ENCODE measurements at regions not wholly inside any gene's neighbourhood (a gene's known extent, or its start where the extent isn't known, plus 50 kb on each side); places are given as distances from the start of the nearest gene placed in this dataset.
A peak's percentile ranks its signal among the peaks of the same experiment; 100 is the strongest.

- DNase-seq (ENCODE audit: low spot score), result no peak
Measured at GRCh38 chr9:118059484-118060278, 355.5 kb downstream of the TLR4 start.

GRCh38 chr9:118083161-118083560 is 379.0 kb downstream of the TLR4 start:
- DNase-seq (ENCODE audit: low spot score), result no peak

- no peak for DNase-seq (ENCODE audit: low spot score)
Measured at GRCh38 chr9:118088090-118088489, 383.9 kb downstream of the TLR4 start.

DNA sequence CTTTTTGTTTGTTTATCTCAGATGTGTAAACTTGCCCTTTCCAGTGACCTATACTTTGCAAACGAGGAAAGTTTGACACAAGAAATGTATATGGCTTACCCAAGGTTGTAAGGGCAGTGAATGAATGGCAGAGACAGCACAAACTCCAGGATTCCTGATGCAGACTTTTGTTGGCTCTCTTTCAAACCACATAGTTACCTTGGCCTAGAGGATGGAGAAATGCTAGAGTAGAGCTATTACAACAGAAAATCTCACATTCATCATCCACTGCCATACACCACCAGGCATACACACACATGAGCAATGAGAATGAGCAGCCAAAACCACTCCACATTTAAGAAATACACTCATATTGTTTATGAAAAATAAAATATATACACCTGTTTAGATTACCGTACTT is 387.0 kb downstream of the TLR4 start:
- no peak for DNase-seq (ENCODE audit: low spot score)

- DNase-seq (ENCODE audit: low spot score), result no peak
Measured at GRCh38 chr9:118091711-118092500, 387.7 kb downstream of the TLR4 start.

DNA sequence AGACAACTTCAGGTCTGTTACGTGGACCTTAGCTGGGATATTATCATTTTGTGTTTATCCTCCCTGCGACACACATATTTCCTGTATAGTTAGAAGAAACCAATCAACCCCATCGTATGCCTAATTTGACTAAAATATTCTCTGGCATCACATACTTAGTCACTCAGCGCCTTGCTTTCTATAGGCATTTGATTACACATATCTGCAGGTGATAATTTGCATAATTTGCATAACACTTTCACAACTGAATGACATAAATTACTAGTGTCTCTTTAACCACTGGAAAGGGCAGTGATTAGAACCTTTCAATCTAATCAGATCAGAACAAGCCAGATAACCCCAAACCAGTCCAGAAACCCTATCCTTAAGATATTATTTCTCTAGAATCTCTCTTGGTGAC is 390.2 kb downstream of the TLR4 start:
- no peak for DNase-seq (ENCODE audit: low spot score)

DNA sequence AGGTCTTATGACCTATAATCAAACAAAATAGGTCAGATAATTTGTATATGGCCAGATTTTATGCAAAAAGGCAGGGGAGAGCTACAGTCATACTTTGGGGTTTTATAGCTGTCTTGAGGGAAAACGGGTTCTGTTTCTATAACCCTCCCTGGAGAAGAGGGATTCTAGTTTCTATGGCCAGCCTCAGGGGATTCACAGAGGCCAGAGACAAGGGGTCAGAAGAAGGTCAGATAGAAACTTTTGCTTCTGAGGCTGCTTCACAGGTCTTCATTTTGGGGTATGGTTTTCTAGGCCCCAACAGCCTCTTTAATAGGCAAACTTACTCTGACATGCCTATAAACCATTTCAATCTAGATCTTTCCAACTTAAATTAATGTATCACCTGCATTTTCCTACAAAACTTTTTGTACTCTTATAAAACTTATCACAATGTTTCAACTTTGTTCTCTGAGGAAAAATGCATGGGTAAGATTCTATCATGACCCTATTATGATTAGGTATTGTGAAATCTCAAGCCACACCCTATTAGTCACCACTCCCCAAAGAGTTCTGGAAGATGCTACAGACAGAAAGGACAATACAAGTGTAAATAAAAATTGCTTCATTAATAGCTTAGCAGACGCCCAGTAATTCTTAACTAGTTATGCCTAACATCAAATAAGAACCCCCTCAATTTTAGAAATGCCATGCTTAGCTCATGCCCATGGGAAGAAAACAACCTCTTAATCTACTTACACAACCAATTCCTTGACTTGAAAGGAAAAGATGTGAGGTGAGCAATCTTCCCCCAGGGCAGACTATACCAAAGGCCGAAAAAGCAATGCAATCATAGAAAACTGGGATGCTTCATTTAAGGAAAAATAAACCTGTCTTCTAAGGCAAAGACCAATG is 396.6 kb downstream of the TLR4 start:
- no peak for DNase-seq (ENCODE audit: low spot score)

- no peak for DNase-seq (ENCODE audit: low spot score)
Measured at GRCh38 chr9:118104363-118104762, 400.2 kb downstream of the TLR4 start.

- DNase-seq (ENCODE audit: low spot score), result no peak
Measured at GRCh38 chr9:118108971-118109370, 404.8 kb downstream of the TLR4 start.

- DNase-seq (ENCODE audit: low spot score), result no peak
Measured at GRCh38 chr9:118109542-118109941, 405.3 kb downstream of the TLR4 start.

GRCh38 chr9:118121361-118121760 is 417.2 kb downstream of the TLR4 start:
- DNase-seq (ENCODE audit: low spot score), result no peak

DNA sequence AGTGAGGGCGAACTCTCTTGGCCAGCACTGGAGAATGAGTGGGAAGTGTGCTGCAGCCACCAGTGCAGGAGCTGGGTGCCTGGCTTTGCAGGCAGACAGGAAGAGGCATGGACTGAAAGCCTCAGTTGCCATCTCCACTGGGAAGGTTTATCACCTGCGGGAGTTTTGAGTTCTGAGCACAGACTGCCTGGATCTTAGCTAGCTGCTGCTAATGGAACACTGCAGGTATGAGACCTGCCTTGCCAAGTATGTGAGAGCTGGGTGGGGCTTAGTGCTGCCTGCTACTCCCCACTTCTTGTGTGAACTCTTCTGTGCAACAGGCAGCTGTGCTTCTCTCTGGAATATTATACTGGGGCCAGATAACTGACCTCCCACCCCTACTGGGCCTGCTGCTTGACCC is 424.1 kb downstream of the TLR4 start:
- DNase-seq (ENCODE audit: low spot score), result no peak

GRCh38 chr9:118129541-118129940 is 425.3 kb downstream of the TLR4 start:
- no peak for DNase-seq (ENCODE audit: low spot score)

DNA sequence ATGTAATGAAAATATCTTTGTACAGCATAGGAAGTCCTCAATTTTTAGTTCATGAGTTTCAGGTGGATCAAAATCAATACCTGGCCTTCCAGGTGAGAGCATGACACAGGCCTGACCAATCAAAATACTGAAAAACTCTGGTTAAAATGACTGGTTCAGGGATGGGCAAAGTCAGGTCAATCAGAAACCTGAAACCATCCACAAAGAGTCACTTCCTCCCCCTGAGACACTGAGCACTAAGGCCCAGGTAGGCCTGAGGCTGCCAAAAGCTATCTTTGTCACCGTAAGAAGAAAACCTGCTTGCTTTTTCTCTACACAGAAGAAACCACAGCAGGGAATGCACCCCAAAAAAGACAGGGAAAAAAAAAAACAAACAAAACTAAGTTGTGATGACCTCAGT is 444.8 kb downstream of the TLR4 start:
- no peak for DNase-seq (ENCODE audit: low spot score)

- no peak for DNase-seq (ENCODE audit: low spot score)
Measured at GRCh38 chr9:118156846-118157245, 452.6 kb downstream of the TLR4 start.

DNA sequence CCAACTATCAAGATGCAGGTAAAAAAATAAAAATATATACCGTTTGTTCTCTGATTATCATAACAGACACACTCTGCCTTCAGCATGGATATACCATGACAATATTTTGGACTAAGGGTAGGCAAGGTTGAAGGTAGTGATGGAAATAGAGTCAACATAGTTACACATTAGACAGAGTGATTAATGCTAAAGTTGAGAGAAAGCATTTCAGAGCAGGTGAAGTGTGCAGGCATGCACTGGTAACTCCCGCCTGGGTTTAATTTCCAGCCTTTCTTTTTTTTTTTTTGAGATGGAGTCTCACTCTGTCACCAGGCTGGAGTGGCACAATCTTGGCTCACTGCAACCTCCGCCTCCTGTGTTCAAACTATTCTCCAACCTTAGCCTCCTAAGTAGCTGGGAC is 458.5 kb downstream of the TLR4 start:
- DNase-seq (ENCODE audit: low spot score), result no peak

DNA sequence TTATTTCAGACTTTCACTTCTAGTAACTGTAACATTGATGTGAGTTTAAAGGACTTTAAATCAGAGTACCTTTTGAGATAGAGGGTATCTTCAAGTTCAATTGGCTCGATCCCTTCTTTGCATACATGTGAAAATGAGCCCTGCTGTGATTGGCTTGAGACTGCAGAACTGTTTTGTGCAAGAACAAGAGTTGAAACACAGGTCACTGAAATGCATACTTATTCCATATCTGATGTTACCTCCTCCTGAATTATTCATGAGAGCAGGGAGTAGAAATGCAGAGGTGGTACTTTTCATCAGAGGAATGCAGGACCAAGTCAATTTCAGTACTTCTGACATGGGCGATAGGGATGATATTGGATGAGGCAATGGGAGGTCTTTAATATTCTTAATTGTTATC is 459.5 kb downstream of the TLR4 start:
- no peak for DNase-seq (ENCODE audit: low spot score)

DNA sequence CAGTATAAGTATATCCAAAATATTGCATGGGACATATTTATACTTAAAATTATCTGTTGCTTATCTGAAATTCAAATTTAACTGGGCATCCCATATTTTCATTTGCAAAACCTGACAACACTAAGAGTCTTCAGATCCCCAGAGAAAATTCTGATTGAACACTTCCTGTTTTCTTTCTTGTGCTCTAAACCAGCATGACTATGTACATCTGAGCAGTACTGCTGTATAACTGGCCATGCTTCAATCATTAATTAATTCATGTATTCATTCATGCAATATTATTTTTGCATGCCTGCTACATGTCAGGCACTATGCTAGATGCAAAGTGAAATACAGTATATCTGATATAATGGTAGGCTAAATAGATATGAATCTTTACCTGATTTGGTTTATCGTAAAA is 461.2 kb downstream of the TLR4 start:
- DNase-seq (ENCODE audit: low spot score), result no peak

DNA sequence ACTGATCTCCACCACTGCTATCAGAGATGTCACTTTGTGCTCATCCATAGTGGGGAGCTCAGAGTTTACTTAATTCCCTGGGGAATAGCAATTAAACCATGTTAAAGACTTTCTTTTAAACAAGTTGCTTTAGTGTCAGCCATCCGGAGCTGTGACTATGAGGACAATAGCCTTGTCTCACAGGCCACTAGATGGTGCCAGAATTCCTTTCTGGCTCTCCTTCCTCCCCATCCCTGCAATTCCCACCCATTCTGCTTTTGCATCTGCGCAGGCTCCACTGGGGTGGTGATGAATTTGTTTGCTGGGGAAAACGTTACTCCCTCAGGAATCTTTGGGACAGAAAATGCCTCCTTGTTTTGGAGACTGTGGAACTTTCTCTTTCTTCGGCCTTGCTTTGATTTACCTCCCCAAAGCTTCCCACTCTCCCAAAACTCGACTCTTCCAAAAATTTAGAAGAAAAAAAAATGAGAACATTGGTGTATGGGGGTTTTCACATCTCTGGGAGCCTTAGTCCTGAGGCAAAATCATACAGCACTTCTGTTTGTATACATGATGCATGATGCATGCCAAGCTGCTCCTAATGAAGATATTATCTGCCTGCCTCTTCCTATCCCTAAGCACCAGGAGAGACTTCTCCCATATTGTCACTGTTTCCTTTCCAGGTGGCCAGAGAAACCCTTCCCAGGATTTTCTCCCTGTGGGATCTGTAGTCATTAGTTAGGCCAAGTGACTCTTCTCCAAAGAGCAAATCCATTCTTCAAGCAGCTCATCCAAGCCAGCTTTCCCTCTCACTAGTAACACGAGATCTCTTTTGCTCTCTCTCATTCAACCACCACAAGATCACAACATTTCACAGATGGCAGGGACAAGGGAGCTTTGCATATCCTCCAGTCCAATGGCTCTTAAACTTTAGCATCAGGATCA is 466.1 kb downstream of the TLR4 start:
- peak; percentile 71 for DNase-seq (ENCODE audit: low spot score)

- DNase-seq (ENCODE audit: low spot score), result no peak
Measured at GRCh38 chr9:118177241-118177640, 473.0 kb downstream of the TLR4 start.

DNA sequence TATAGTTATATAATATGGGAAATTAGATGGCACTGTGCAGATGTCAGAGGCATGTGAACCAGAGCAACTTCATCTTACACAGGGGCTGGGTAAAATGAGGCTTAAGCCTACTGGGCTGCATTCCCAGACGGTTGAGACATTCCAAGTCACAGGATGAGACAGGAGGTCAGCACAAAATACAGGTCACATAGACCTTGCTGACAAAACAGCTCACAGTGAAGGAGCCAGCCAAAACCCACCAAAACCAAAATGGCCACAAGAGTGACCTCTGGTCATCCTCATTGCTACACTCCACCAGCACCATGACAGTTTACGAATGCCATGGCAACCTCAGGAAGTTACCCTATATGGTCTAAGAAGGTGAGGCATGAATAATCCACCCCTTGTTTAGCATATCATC is 479.4 kb downstream of the TLR4 start:
- DNase-seq (ENCODE audit: low spot score), result no peak

Data from D341Med (cell line).